ENCODE measurements at regions not wholly inside any gene's neighbourhood (a gene's known extent, or its start where the extent isn't known, plus 50 kb on each side); places are given as distances from the start of the nearest gene placed in this dataset.

GRCh38 chr6:55642366-55642765 lies 63.4 kb upstream of the HMGCLL1 start:
- DNase-seq = no peak

- peak in 1 of 3 donors; percentile 11 for DNase-seq
These were observed 57.6 kb upstream of the HMGCLL1 start for GRCh38 chr6:55636406-55637102.

GRCh38 chr6:55633471-55633870 lies 54.5 kb upstream of the HMGCLL1 start:
- DNase-seq = peak in 1 of 3 donors; percentile 14

GRCh38 chr6:55632953-55633352 lies 54.0 kb upstream of the HMGCLL1 start:
- DNase-seq = no peak
